ENCODE measurements at regions not wholly inside any gene's neighbourhood (a gene's known extent, or its start where the extent isn't known, plus 50 kb on each side); places are given as distances from the start of the nearest gene placed in this dataset.

DNA sequence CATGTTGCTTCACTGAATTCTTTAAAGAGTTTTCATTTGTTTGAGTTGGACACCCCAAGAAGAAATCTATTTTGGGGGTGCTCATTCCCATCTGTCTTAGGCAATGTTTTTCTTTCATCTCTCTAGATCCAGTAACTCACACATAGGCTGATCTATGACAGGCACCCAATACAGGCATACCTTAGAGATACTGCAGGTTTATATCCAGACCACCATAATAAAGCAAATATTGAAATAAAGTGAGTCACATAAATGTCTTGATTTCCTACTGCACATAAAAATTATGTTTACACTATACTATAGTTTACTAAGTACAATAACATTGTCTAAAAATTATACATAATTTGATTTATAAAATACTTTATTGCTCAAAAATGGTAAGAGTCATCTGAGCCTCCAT is 364.5 kb downstream of the MTRR start:
- TF ChIP-seq CTCF (IDR thresholded peaks at IDR 0.05; ENCODE audit: low read depth, low read length, poor library complexity, severe bottlenecking) (no peak), EZH2phosphoT487 (IDR thresholded peaks at IDR 0.05; ENCODE audit: borderline replicate concordance, low read length) (no peak)
